ENCODE measurements at regions not wholly inside any gene's neighbourhood (a gene's known extent, or its start where the extent isn't known, plus 50 kb on each side); places are given as distances from the start of the nearest gene placed in this dataset.
"Not testable (repeated sequence)": the region's sequence is repeated elsewhere in the genome, so short reads cannot be mapped to it uniquely, and the experiment has no call there.

GRCh38 chr4:157776930-157777528 lies 395.8 kb downstream of the GASK1B start:
- no peak for DNase-seq

GRCh38 chr4:157775971-157776370 lies 396.9 kb downstream of the GASK1B start:
- DNase-seq: no peak

GRCh38 chr4:157772907-157773306 lies 399.9 kb downstream of the GASK1B start:
- DNase-seq: no peak

GRCh38 chr4:157768419-157768818 lies 404.4 kb downstream of the GASK1B start:
- no peak for DNase-seq

GRCh38 chr4:157763490-157763889 lies 409.3 kb downstream of the GASK1B start:
- no peak for DNase-seq

GRCh38 chr4:157754410-157754809 lies 418.4 kb downstream of the GASK1B start:
- DNase-seq: no peak

GRCh38 chr4:157751631-157752030 lies 421.2 kb downstream of the GASK1B start:
- no peak for DNase-seq

- DNase-seq: no peak
Observed at GRCh38 chr4:157741642-157742041, 431.2 kb downstream of the GASK1B start.

GRCh38 chr4:157739242-157739641 lies 433.6 kb downstream of the GASK1B start:
- DNase-seq: no peak

GRCh38 chr4:157728215-157728614 lies 444.6 kb downstream of the GASK1B start:
- no peak for DNase-seq

GRCh38 chr4:157727163-157727562 lies 445.7 kb downstream of the GASK1B start:
- no peak for DNase-seq

GRCh38 chr4:157722146-157722545 lies 450.7 kb downstream of the GASK1B start:
- no peak for DNase-seq

GRCh38 chr4:157713342-157713741 lies 459.5 kb downstream of the GASK1B start:
- no peak for DNase-seq

- DNase-seq: no peak
Observed at GRCh38 chr4:157706155-157706554, 466.7 kb downstream of the GASK1B start.

GRCh38 chr4:157702831-157703230 lies 470.0 kb downstream of the GASK1B start:
- DNase-seq: no peak

GRCh38 chr4:157701695-157701994 lies 471.2 kb downstream of the GASK1B start:
- no peak for DNase-seq

GRCh38 chr4:157700898-157701694 lies 471.7 kb downstream of the GASK1B start:
- no peak for DNase-seq

- no peak for DNase-seq
Observed at GRCh38 chr4:157689476-157689875, 468.9 kb downstream of the GRIA2 start.

- DNase-seq: no peak
Observed at GRCh38 chr4:157687971-157688370, 467.4 kb downstream of the GRIA2 start.

- DNase-seq: not testable (repeated sequence)
Observed at GRCh38 chr4:157679326-157679725, 458.8 kb downstream of the GRIA2 start.

- no peak for DNase-seq
Observed at GRCh38 chr4:157678478-157678877, 457.9 kb downstream of the GRIA2 start.

GRCh38 chr4:157674699-157675098 lies 454.2 kb downstream of the GRIA2 start:
- DNase-seq: no peak

GRCh38 chr4:157667836-157668235 lies 447.3 kb downstream of the GRIA2 start:
- no peak for DNase-seq

GRCh38 chr4:157664726-157665125 lies 444.2 kb downstream of the GRIA2 start:
- no peak for DNase-seq

All from suppressor macrophage treated with lipopolysaccharide for 4 hours (primary cell).